Neural progenitor cell (in vitro differentiated cells): ENCODE measurements at regions not wholly inside any gene's neighbourhood (a gene's known extent, or its start where the extent isn't known, plus 50 kb on each side); places are given as distances from the start of the nearest gene placed in this dataset.

ENCODE experiments used
- DNase-seq: peaks from one replicate; pipeline ENCODE4 v3.0.0-alpha.2; 2016; ENCODE audit warnings: low spot score
- H2AFZ ChIP-seq: fragments of 200-600 bp; sonication (generic); replicated peaks from 2 replicates; pipeline ENCODE4 v1.6.1; 2016; ENCODE audit warnings: antibody characterized with exemption
- H3F3A ChIP-seq: fragments of 200-600 bp; sonication (generic); 2 replicates; pipeline ENCODE4 v1.6.1; 2016; ENCODE audit warnings: antibody characterized with exemption, low read depth
- H3K27ac ChIP-seq: fragments of 200-600 bp; sonication (generic); 2 replicates; pipeline ENCODE4 v1.5.1; 2016; ENCODE audit warnings: mild to moderate bottlenecking
- H3K27me3 ChIP-seq: fragments of 200-600 bp; sonication (generic); 2 replicates; pipeline ENCODE4 v1.6.1; 2016; ENCODE audit warnings: mild to moderate bottlenecking, moderate library complexity
- H3K36me3 ChIP-seq: fragments of 200-600 bp; sonication (generic); 2 replicates; pipeline ENCODE4 v1.5.1; 2016
- H3K4me1 ChIP-seq: fragments of 200-600 bp; sonication (generic); 2 replicates; pipeline ENCODE4 v1.6.1; 2016; ENCODE audit warnings: mixed run types
- H3K4me2 ChIP-seq: fragments of 200-600 bp; sonication (generic); 2 replicates; pipeline ENCODE4 v1.6.1; 2016
- H3K4me3 ChIP-seq: fragments of 200-600 bp; sonication (generic); 2 replicates; pipeline ENCODE4 v1.5.1; 2016
- H3K79me2 ChIP-seq: fragments of 200-600 bp; sonication (generic); 2 replicates; pipeline ENCODE4 v1.6.1; 2016; ENCODE audit warnings: low read depth
- H3K9ac ChIP-seq: fragments of 200-600 bp; sonication (generic); 2 replicates; pipeline ENCODE4 v1.6.1; 2016
- H3K9me3 ChIP-seq: fragments of 200-600 bp; sonication (generic); 2 replicates; pipeline ENCODE4 v1.5.1; 2016; ENCODE audit warnings: low read depth
- H4K20me1 ChIP-seq: fragments of 200-600 bp; sonication (generic); 2 replicates; pipeline ENCODE4 v1.6.1; 2016; ENCODE audit warnings: low read depth
- H3K27ac Mint-ChIP-seq: 3 replicates; pipeline ENCODE4 v1.8.0; 2021; ENCODE audit warnings: mixed read lengths
- H3K27me3 Mint-ChIP-seq: 2 replicates; pipeline ENCODE4 v1.8.0; 2022; ENCODE audit warnings: low read depth, mild to moderate bottlenecking, inconsistent platforms, moderate library complexity, mixed read lengths; ENCODE audit not compliant: insufficient read depth
- H3K36me3 Mint-ChIP-seq: 3 replicates; pipeline ENCODE4 v1.8.0; 2021; ENCODE audit warnings: mixed read lengths
- H3K4me1 Mint-ChIP-seq: 3 replicates; pipeline ENCODE4 v1.8.0; 2021; ENCODE audit warnings: mixed read lengths
- H3K4me3 Mint-ChIP-seq: 3 replicates; pipeline ENCODE4 v1.8.0; 2021; ENCODE audit warnings: mild to moderate bottlenecking, moderate library complexity, mixed read lengths
- H3K9me3 Mint-ChIP-seq: 3 replicates; pipeline ENCODE4 v1.8.0; 2020; ENCODE audit warnings: mixed read lengths
- EZH2 ChIP-seq: fragments of 200-600 bp; sonication (generic); IDR thresholded peaks from 2 replicates; pipeline ENCODE4 v1.6.1; 2017; ENCODE audit warnings: antibody characterized with exemption, mild to moderate bottlenecking, moderate library complexity
- EZH2phosphoT487 ChIP-seq: fragments of 200-600 bp; sonication (generic); IDR thresholded peaks from 2 replicates; pipeline ENCODE4 v1.6.1; 2017; ENCODE audit warnings: antibody characterized with exemption
- TF ChIP-seq, protein P1 (sequence below): fragments of 200-600 bp; sonication (generic); IDR thresholded peaks from 2 replicates; pipeline ENCODE4 v1.5.1; 2017; ENCODE audit warnings: antibody characterized with exemption, mild to moderate bottlenecking

DNA sequence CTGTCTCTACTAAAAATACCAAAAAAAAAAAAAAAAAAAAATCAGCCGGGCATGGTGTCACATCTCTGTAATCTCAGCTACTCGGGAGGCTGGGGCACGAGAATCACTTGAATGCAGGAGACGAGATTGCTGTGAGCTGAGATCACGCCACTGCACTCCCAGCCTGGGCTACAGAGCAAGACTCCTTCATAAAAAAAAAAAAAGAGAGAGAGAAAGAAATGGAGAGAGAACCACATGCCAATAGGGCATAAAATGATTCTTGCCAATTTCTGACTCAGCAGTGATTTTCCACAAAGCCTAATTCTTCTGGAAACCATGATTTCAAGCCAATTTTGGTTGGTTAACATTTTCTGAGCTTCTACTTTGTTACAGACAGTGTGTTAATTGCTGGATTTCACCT is 250.4 kb upstream of the SEL1L start:
- Histone ChIP-seq H2AFZ (no peak overlapping the region), H3K27ac (no peak overlapping the region), H3K4me1 (no peaks in the 10 kb centered on the region), H3F3A (no peaks in the 10 kb centered on the region), H3K79me2 (no peaks in the 10 kb centered on the region), H3K36me3 (no peaks in the 10 kb centered on the region), H3K4me3 (no peak overlapping the region), H4K20me1 (no peaks in the 10 kb centered on the region), H3K4me2 (no peak overlapping the region), H3K9ac (no peak overlapping the region), H3K9me3 (no peaks in the 10 kb centered on the region), H3K27me3 (no peaks in the 10 kb centered on the region)
- Mint-ChIP-seq H3K27ac (no peak overlapping the region), H3K36me3 (no peaks in the 10 kb centered on the region), H3K4me3 (no peak overlapping the region), H3K27me3 (no peaks in the 10 kb centered on the region), H3K9me3 (no peaks in the 10 kb centered on the region), H3K4me1 (no peaks in the 10 kb centered on the region)
- TF ChIP-seq, protein P1, sequence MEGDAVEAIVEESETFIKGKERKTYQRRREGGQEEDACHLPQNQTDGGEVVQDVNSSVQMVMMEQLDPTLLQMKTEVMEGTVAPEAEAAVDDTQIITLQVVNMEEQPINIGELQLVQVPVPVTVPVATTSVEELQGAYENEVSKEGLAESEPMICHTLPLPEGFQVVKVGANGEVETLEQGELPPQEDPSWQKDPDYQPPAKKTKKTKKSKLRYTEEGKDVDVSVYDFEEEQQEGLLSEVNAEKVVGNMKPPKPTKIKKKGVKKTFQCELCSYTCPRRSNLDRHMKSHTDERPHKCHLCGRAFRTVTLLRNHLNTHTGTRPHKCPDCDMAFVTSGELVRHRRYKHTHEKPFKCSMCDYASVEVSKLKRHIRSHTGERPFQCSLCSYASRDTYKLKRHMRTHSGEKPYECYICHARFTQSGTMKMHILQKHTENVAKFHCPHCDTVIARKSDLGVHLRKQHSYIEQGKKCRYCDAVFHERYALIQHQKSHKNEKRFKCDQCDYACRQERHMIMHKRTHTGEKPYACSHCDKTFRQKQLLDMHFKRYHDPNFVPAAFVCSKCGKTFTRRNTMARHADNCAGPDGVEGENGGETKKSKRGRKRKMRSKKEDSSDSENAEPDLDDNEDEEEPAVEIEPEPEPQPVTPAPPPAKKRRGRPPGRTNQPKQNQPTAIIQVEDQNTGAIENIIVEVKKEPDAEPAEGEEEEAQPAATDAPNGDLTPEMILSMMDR, result no peak
- no peak for TF ChIP-seq EZH2phosphoT487
- no peak for TF ChIP-seq EZH2
- DNase-seq, result no peak

DNA sequence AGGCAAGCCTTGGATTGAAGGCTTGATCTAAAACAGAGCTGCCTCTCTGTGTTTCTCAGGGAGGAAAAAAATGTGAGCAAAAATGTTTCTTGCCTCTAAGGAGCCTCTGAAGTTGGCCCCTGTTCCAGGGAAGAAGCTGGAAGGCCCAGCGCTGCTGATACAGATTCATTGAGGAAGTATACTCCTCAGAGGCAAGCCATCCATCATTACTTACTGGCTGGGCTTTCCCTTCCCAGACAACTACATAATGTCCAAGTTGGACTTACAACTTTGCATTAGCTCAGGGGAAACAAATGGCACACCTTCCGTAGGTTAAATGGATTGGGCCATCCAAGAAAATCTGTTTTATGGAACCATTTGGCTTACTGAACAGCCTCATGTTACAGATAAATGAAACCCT is 263.7 kb upstream of the SEL1L start:
- no peak overlapping the region for H3K4me2 ChIP-seq
- no peak for DNase-seq
- no peaks in the 10 kb centered on the region for H3K9me3 ChIP-seq
- H3K27ac ChIP-seq, result no peak overlapping the region
- H3K36me3 ChIP-seq, result no peaks in the 10 kb centered on the region
- H3K4me3 ChIP-seq, result no peak overlapping the region
- H3K79me2 ChIP-seq, result no peaks in the 10 kb centered on the region
- H3K27me3 ChIP-seq, result no peaks in the 10 kb centered on the region
- H3K27me3 Mint-ChIP-seq, result peaks cover 8% of the 10 kb centered on the region
- no peaks in the 10 kb centered on the region for H4K20me1 ChIP-seq
- H3K4me1 Mint-ChIP-seq, result peaks cover 8% of the 10 kb centered on the region
- no peak overlapping the region for H3K27ac Mint-ChIP-seq
- H3K4me1 ChIP-seq, result peaks cover 6% of the 10 kb centered on the region
- H2AFZ ChIP-seq, result no peak overlapping the region
- TF ChIP-seq, protein P1, result no peak
- TF ChIP-seq EZH2phosphoT487, result no peak
- TF ChIP-seq EZH2, result no peak
- no peaks in the 10 kb centered on the region for H3K36me3 Mint-ChIP-seq
- H3K9me3 Mint-ChIP-seq, result no peaks in the 10 kb centered on the region
- no peaks in the 10 kb centered on the region for H3F3A ChIP-seq
- no peak overlapping the region for H3K9ac ChIP-seq
- H3K4me3 Mint-ChIP-seq, result no peak overlapping the region

DNA sequence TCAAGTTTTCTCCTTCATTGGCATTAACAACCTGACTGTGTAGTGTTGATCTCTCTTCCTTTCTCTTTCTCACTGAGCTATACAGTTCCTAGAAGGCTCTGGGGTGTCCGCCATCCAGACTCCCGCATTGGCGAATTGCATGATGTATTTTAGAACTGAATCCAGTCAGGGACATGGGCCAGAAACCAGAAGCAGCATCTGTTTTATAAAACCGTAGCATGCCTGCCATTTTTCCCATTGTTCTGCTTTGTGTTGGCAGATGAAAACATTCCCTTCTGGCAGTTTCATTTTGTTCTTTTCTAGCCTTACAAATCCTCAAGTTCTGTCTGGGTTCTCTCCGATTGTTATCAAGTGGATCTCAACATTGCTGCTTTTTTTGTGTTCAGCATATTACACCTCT is 268.3 kb upstream of the SEL1L start:
- H3K36me3 ChIP-seq, result no peaks in the 10 kb centered on the region
- Mint-ChIP-seq H3K27me3 (no peaks in the 10 kb centered on the region), H3K4me3 (no peak overlapping the region), H3K4me1 (peaks cover 14% of the 10 kb centered on the region), H3K9me3 (no peaks in the 10 kb centered on the region), H3K36me3 (no peaks in the 10 kb centered on the region), H3K27ac (no peak overlapping the region)
- no peaks in the 10 kb centered on the region for H3K79me2 ChIP-seq
- no peak overlapping the region for H3K4me2 ChIP-seq
- H4K20me1 ChIP-seq, result no peaks in the 10 kb centered on the region
- no peaks in the 10 kb centered on the region for H3K4me1 ChIP-seq
- H3K9me3 ChIP-seq, result no peaks in the 10 kb centered on the region
- H3F3A ChIP-seq, result no peaks in the 10 kb centered on the region
- H3K4me3 ChIP-seq, result no peak overlapping the region
- H3K27me3 ChIP-seq, result no peaks in the 10 kb centered on the region
- no peak for DNase-seq
- no peak overlapping the region for H3K27ac ChIP-seq
- no peak overlapping the region for H3K9ac ChIP-seq
- H2AFZ ChIP-seq, result no peak overlapping the region
- no peak for TF ChIP-seq EZH2
- TF ChIP-seq, protein P1, result no peak
- TF ChIP-seq EZH2phosphoT487, result no peak

DNA sequence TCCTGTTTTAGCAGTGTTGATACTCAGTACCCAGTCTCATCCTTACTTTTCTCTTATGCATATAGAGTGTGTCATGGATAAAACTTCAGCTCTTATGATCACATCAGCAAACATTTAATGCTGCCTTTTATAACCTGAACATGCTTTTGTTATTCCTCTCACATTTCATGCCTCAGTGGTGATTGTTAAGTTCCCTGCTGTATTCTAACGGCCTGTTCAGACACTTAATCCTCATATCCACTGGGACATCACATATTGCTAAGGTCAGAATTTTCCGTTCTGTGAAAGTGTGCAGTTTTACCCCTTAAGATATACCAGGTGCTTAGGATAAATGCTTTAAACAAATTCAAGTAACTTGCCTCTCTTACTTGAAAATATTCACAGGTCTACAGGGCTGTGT is 268.7 kb upstream of the SEL1L start:
- H4K20me1 ChIP-seq, result no peaks in the 10 kb centered on the region
- H3K4me2 ChIP-seq, result no peak overlapping the region
- DNase-seq, result no peak
- no peaks in the 10 kb centered on the region for H3K79me2 ChIP-seq
- Mint-ChIP-seq H3K27ac (no peak overlapping the region), H3K9me3 (no peaks in the 10 kb centered on the region), H3K27me3 (no peaks in the 10 kb centered on the region), H3K4me3 (no peak overlapping the region), H3K36me3 (no peaks in the 10 kb centered on the region), H3K4me1 (peaks cover 14% of the 10 kb centered on the region)
- H3K27ac ChIP-seq, result no peak overlapping the region
- no peak for TF ChIP-seq EZH2
- TF ChIP-seq, protein P1, result no peak
- H2AFZ ChIP-seq, result no peak overlapping the region
- H3K4me3 ChIP-seq, result no peak overlapping the region
- no peaks in the 10 kb centered on the region for H3K27me3 ChIP-seq
- H3K36me3 ChIP-seq, result no peaks in the 10 kb centered on the region
- H3K9ac ChIP-seq, result no peak overlapping the region
- H3K4me1 ChIP-seq, result no peaks in the 10 kb centered on the region
- no peaks in the 10 kb centered on the region for H3K9me3 ChIP-seq
- H3F3A ChIP-seq, result no peaks in the 10 kb centered on the region
